ENCODE measurements at regions not wholly inside any gene's neighbourhood (a gene's known extent, or its start where the extent isn't known, plus 50 kb on each side); places are given as distances from the start of the nearest gene placed in this dataset.

GRCh38 chr10:128267581-128267980 is 141.4 kb upstream of the MKI67 start:
- Histone ChIP-seq H3K4me2 (ENCODE audit: insufficient read depth, low read length, poor library complexity, severe bottlenecking) (no peak overlapping the region), H2BK12ac (ENCODE audit: low read length) (no peak overlapping the region), H3K27ac (replicated peaks; ENCODE audit: low read length) (no peak overlapping the region), H3K23ac (ENCODE audit: low read depth, low read length, poor library complexity) (no peak overlapping the region), H2AFZ (ENCODE audit: low read length) (peak overlapping the region; percentile 49), H3K4ac (ENCODE audit: low read length) (no peak overlapping the region), H3K27me3 (ENCODE audit: control insufficient read depth in 3 of 3, insufficient read depth in 3 of 3, low read depth in 1 of 3, low read length in 3 of 3) (peaks cover 0 to 14% (median 0%) of the 10 kb centered on the region in 3 experiments), H3K9me3 (replicated peaks in 1 of 2; ENCODE audit: control insufficient read depth in 2 of 2, insufficient read depth in 1 of 2, low read depth in 1 of 2, low read length in 2 of 2) (no peaks in the 10 kb centered on the region), H3K79me1 (ENCODE audit: low read depth, low read length) (no peaks in the 10 kb centered on the region), H3K18ac (ENCODE audit: low read length) (peak overlapping the region; percentile 58), H2AK5ac (ENCODE audit: low read depth, low read length) (no peak overlapping the region), H3K4me1 (ENCODE audit: control insufficient read depth in 2 of 2, insufficient read depth in 1 of 2, low read depth in 1 of 2, low read length in 2 of 2) (peaks cover 0 to 2% of the 10 kb centered on the region in 2 donors), H2BK15ac (ENCODE audit: low read length) (no peak overlapping the region), H3K36me3 (replicated peaks in 1 of 2; ENCODE audit: control insufficient read depth in 2 of 2, insufficient read depth in 2 of 2, low read length in 2 of 2) (no peaks in the 10 kb centered on the region), H4K91ac (ENCODE audit: low read depth, low read length, poor library complexity) (no peak overlapping the region), H3K4me3 (ENCODE audit: low read length in 2 of 2) (no peak overlapping the region), H2BK120ac (ENCODE audit: low read depth, low read length) (no peak overlapping the region), H3K9ac (ENCODE audit: low read depth, low read length, poor library complexity) (no peak overlapping the region), H3K14ac (ENCODE audit: low read length) (no peak overlapping the region), H4K8ac (ENCODE audit: low read depth, low read length) (no peak overlapping the region), H2BK5ac (ENCODE audit: low read length) (no peak overlapping the region)
- WGBS, 2 donors (ENCODE audit: extremely low coverage in 2 of 2, insufficient read length in 2 of 2, insufficient replicate concordance in 1 of 2): no CpG with 5 or more reads among the region's 5 CpGs
- DNase-seq (ENCODE audit: low spot score): no peak

- no CpG with 5 or more reads among the region's 25 CpGs for WGBS, 2 donors (ENCODE audit: extremely low coverage in 2 of 2, insufficient read length in 2 of 2, insufficient replicate concordance in 1 of 2)
- H3K79me1 ChIP-seq (ENCODE audit: low read depth, low read length): no peaks in the 10 kb centered on the region
- no peak overlapping the region for H2BK120ac ChIP-seq (ENCODE audit: low read depth, low read length)
- peaks cover 0 to 2% of the 10 kb centered on the region in 2 donors for H3K4me1 ChIP-seq (ENCODE audit: control insufficient read depth in 2 of 2, insufficient read depth in 1 of 2, low read depth in 1 of 2, low read length in 2 of 2)
- no peak overlapping the region for H3K27ac ChIP-seq (replicated peaks; ENCODE audit: low read length)
- H2AK5ac ChIP-seq (ENCODE audit: low read depth, low read length): peak overlapping the region; percentile 15
- H2BK15ac ChIP-seq (ENCODE audit: low read length): peak overlapping the region; percentile 84
- H3K4me2 ChIP-seq (ENCODE audit: insufficient read depth, low read length, poor library complexity, severe bottlenecking): no peak overlapping the region
- H3K36me3 ChIP-seq (replicated peaks in 1 of 2; ENCODE audit: control insufficient read depth in 2 of 2, insufficient read depth in 2 of 2, low read length in 2 of 2): no peaks in the 10 kb centered on the region
- no peaks in the 10 kb centered on the region for H3K9me3 ChIP-seq (replicated peaks in 1 of 2; ENCODE audit: control insufficient read depth in 2 of 2, insufficient read depth in 1 of 2, low read depth in 1 of 2, low read length in 2 of 2)
- peak overlapping the region; percentile 59 for H3K14ac ChIP-seq (ENCODE audit: low read length)
- no peak overlapping the region for H2BK5ac ChIP-seq (ENCODE audit: low read length)
- peak overlapping the region; percentile 57 for H2AFZ ChIP-seq (ENCODE audit: low read length)
- H4K91ac ChIP-seq (ENCODE audit: low read depth, low read length, poor library complexity): no peak overlapping the region
- no peak overlapping the region for H3K9ac ChIP-seq (ENCODE audit: low read depth, low read length, poor library complexity)
- DNase-seq (ENCODE audit: low spot score): peak; percentile 70
- H3K4ac ChIP-seq (ENCODE audit: low read length): no peak overlapping the region
- no peak overlapping the region for H4K8ac ChIP-seq (ENCODE audit: low read depth, low read length)
- no peak overlapping the region for H3K23ac ChIP-seq (ENCODE audit: low read depth, low read length, poor library complexity)
- peaks cover 0 to 14% (median 0%) of the 10 kb centered on the region in 3 experiments for H3K27me3 ChIP-seq (ENCODE audit: control insufficient read depth in 3 of 3, insufficient read depth in 3 of 3, low read depth in 1 of 3, low read length in 3 of 3)
- H3K18ac ChIP-seq (ENCODE audit: low read length): peak overlapping the region; percentile 76
- H3K4me3 ChIP-seq (ENCODE audit: low read length in 2 of 2): no peak overlapping the region
- no peak overlapping the region for H2BK12ac ChIP-seq (ENCODE audit: low read length)
These were observed 141.9 kb upstream of the MKI67 start for GRCh38 chr10:128268015-128268722.

GRCh38 chr10:128274938-128275337 is 148.7 kb upstream of the MKI67 start:
- H3K36me3 ChIP-seq (replicated peaks in 1 of 2; ENCODE audit: control insufficient read depth in 2 of 2, insufficient read depth in 2 of 2, low read length in 2 of 2): no peaks in the 10 kb centered on the region
- no peak overlapping the region for H3K14ac ChIP-seq (ENCODE audit: low read length)
- no peak overlapping the region for H3K9ac ChIP-seq (ENCODE audit: low read depth, low read length, poor library complexity)
- no peak overlapping the region for H2BK120ac ChIP-seq (ENCODE audit: low read depth, low read length)
- H3K27me3 ChIP-seq (ENCODE audit: control insufficient read depth in 3 of 3, insufficient read depth in 3 of 3, low read depth in 1 of 3, low read length in 3 of 3): no peaks in the 10 kb centered on the region
- no peak overlapping the region for H3K27ac ChIP-seq (replicated peaks; ENCODE audit: low read length)
- no peak overlapping the region for H2BK12ac ChIP-seq (ENCODE audit: low read length)
- no peak for DNase-seq (ENCODE audit: low spot score)
- no peak overlapping the region for H2AK5ac ChIP-seq (ENCODE audit: low read depth, low read length)
- peaks cover 0 to 3% of the 10 kb centered on the region in 2 donors for H3K4me1 ChIP-seq (ENCODE audit: control insufficient read depth in 2 of 2, insufficient read depth in 1 of 2, low read depth in 1 of 2, low read length in 2 of 2)
- no peak overlapping the region for H4K91ac ChIP-seq (ENCODE audit: low read depth, low read length, poor library complexity)
- H3K4me3 ChIP-seq (ENCODE audit: low read length in 2 of 2): no peak overlapping the region
- no peak overlapping the region for H3K23ac ChIP-seq (ENCODE audit: low read depth, low read length, poor library complexity)
- H2BK5ac ChIP-seq (ENCODE audit: low read length): no peak overlapping the region
- H2BK15ac ChIP-seq (ENCODE audit: low read length): no peak overlapping the region
- no peak overlapping the region for H3K18ac ChIP-seq (ENCODE audit: low read length)
- no peak overlapping the region for H4K8ac ChIP-seq (ENCODE audit: low read depth, low read length)
- H3K79me1 ChIP-seq (ENCODE audit: low read depth, low read length): no peaks in the 10 kb centered on the region
- no peak overlapping the region for H3K4ac ChIP-seq (ENCODE audit: low read length)
- no CpG with 5 or more reads among the region's 10 CpGs for WGBS, 2 donors (ENCODE audit: extremely low coverage in 2 of 2, insufficient read length in 2 of 2, insufficient replicate concordance in 1 of 2)
- no peak overlapping the region for H2AFZ ChIP-seq (ENCODE audit: low read length)
- H3K9me3 ChIP-seq (replicated peaks in 1 of 2; ENCODE audit: control insufficient read depth in 2 of 2, insufficient read depth in 1 of 2, low read depth in 1 of 2, low read length in 2 of 2): no peaks in the 10 kb centered on the region
- no peak overlapping the region for H3K4me2 ChIP-seq (ENCODE audit: insufficient read depth, low read length, poor library complexity, severe bottlenecking)

- Histone ChIP-seq H2BK15ac (ENCODE audit: low read length) (no peak overlapping the region), H3K18ac (ENCODE audit: low read length) (no peak overlapping the region)
- no peak for DNase-seq (ENCODE audit: low spot score)
These were observed 149.4 kb upstream of the MKI67 start for GRCh38 chr10:128275388-128276177.

More at GRCh38 chr10:128275388-128276177, 149.4 kb upstream of the MKI67 start:
- Histone ChIP-seq H3K23ac (ENCODE audit: low read depth, low read length, poor library complexity) (no peak overlapping the region), H2AK5ac (ENCODE audit: low read depth, low read length) (no peak overlapping the region), H2BK5ac (ENCODE audit: low read length) (no peak overlapping the region), H3K27ac (replicated peaks; ENCODE audit: low read length) (no peak overlapping the region), H4K91ac (ENCODE audit: low read depth, low read length, poor library complexity) (no peak overlapping the region), H3K79me1 (ENCODE audit: low read depth, low read length) (no peaks in the 10 kb centered on the region), H3K4me3 (ENCODE audit: low read length in 2 of 2) (no peak overlapping the region), H3K27me3 (ENCODE audit: control insufficient read depth in 3 of 3, insufficient read depth in 3 of 3, low read depth in 1 of 3, low read length in 3 of 3) (no peaks in the 10 kb centered on the region), H2BK120ac (ENCODE audit: low read depth, low read length) (no peak overlapping the region), H3K4me1 (ENCODE audit: control insufficient read depth in 2 of 2, insufficient read depth in 1 of 2, low read depth in 1 of 2, low read length in 2 of 2) (peaks cover 0 to 3% of the 10 kb centered on the region in 2 donors), H3K9me3 (replicated peaks in 1 of 2; ENCODE audit: control insufficient read depth in 2 of 2, insufficient read depth in 1 of 2, low read depth in 1 of 2, low read length in 2 of 2) (no peaks in the 10 kb centered on the region), H3K4me2 (ENCODE audit: insufficient read depth, low read length, poor library complexity, severe bottlenecking) (no peak overlapping the region), H3K4ac (ENCODE audit: low read length) (no peak overlapping the region), H4K8ac (ENCODE audit: low read depth, low read length) (no peak overlapping the region), H2AFZ (ENCODE audit: low read length) (no peak overlapping the region), H3K14ac (ENCODE audit: low read length) (no peak overlapping the region), H2BK12ac (ENCODE audit: low read length) (no peak overlapping the region), H3K36me3 (replicated peaks in 1 of 2; ENCODE audit: control insufficient read depth in 2 of 2, insufficient read depth in 2 of 2, low read length in 2 of 2) (no peaks in the 10 kb centered on the region), H3K9ac (ENCODE audit: low read depth, low read length, poor library complexity) (no peak overlapping the region)
- WGBS, 2 donors (ENCODE audit: extremely low coverage in 2 of 2, insufficient read length in 2 of 2, insufficient replicate concordance in 1 of 2): no CpG with 5 or more reads among the region's 19 CpGs

Data from neuronal stem cell (in vitro differentiated cells).